GM12864 (cell line): ENCODE measurements at regions not wholly inside any gene's neighbourhood (a gene's known extent, or its start where the extent isn't known, plus 50 kb on each side); places are given as distances from the start of the nearest gene placed in this dataset.

Experiments
- DNase-seq: peaks from one replicate; pipeline ENCODE4 v3.0.0-alpha.2; 2011; ENCODE audit warnings: low read depth
- H3K4me3 ChIP-seq: 2 replicates; pipeline ENCODE4 v1.5.1; 2011; ENCODE audit warnings: mild to moderate bottlenecking, low read depth, low read length, control low read depth
- CTCF ChIP-seq: IDR thresholded peaks from 2 replicates; pipeline ENCODE4 v1.5.1; 2011; ENCODE audit warnings: low read depth, mild to moderate bottlenecking, moderate library complexity, low read length, control low read depth, inconsistent platforms; ENCODE audit errors: missing control alignments

DNA sequence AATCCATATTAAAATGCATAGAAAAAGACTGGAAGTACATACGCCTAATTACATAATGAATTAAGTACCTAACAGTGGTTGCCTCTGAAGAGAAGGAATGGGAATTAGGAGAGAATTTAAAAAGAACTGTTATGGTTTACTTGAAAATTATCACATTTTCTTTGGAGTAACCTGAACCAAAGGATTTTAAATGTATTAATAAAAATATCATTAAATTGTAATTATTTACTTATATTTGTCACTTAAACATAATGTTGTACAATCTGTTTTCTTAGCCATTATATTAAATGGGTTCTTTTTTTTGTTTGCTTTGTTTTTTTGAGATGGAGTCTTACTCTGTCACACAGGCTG, 114.2 kb upstream of the SLC7A14 start:
- no peak for DNase-seq
- H3K4me3 ChIP-seq: no peak overlapping the region
- TF ChIP-seq CTCF: no peak

DNA sequence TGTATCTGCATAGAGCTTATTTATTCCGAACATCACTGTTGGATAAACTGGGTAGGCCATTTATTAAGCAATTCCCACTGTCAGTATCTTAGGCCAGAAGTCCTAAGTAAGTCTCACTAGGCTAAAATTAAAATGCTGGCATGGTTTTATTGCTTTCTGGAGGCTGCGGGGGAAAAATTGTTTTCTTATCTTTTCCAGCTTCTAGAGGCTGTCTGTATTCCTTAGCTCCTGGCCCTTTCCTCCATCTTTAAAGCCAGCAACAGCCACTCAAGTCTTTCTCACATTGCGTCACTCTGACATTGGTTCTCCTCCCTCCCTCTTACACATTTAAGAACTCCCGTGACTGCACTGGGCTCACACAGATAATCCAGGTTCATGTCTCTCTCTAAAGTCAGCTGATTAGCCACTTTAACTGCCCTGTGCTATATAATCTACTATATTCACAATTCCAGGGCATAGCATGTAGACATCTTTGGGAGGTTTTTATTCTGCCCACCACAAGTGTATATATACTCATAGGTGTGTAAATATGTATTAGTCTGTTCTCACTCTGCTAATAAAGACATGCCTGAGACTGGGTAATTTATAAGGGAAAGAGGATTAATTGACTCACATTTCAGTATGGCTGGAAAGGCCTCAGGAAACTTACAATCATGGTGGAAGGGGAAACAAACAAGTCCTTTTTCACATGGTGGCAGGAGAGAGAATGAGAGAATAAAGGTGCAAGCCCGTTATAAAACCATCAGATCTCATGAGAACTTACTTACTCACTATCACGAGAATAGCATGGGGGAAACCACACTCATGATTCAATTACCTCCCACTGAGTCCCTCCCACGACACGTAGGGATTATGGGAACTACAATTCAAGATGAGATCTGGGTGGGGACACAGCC, 113.5 kb upstream of the SLC7A14 start:
- no peak overlapping the region for H3K4me3 ChIP-seq
- DNase-seq: no peak
- no peak for TF ChIP-seq CTCF

GRCh38 chr3:170697908-170698307, 112.0 kb upstream of the SLC7A14 start:
- TF ChIP-seq CTCF: no peak
- no peak overlapping the region for H3K4me3 ChIP-seq
- DNase-seq: no peak

DNA sequence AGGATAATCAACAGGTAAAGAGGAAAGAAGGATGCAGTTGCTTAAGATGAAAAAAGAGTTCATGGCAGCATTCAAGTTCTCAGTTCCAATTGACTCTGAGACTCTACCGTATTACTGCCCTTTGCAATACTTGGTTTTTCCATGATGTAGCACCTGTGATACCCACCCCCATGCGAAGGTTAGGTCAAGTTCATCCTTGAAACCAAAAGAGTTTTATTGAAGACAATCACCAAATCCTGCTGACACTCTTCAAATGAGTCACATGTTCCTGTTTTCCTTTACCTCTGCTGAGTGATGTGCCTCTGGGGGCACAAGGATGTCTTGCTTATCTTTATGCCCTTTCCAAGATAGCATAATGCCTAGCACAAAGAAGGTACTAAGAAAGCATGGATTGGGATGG, 111.3 kb upstream of the SLC7A14 start:
- H3K4me3 ChIP-seq: no peak overlapping the region
- no peak for TF ChIP-seq CTCF
- no peak for DNase-seq

- H3K4me3 ChIP-seq: no peak overlapping the region
- TF ChIP-seq CTCF: no peak
- no peak for DNase-seq
Measured at GRCh38 chr3:170695486-170696064, 109.7 kb upstream of the SLC7A14 start.

GRCh38 chr3:170692720-170693119, 106.8 kb upstream of the SLC7A14 start:
- TF ChIP-seq CTCF: no peak
- no peak for DNase-seq
- no peak overlapping the region for H3K4me3 ChIP-seq

GRCh38 chr3:170690661-170690981, 104.7 kb upstream of the SLC7A14 start:
- no peak for TF ChIP-seq CTCF
- DNase-seq: no peak
- H3K4me3 ChIP-seq: no peak overlapping the region
